ENCODE measurements at regions not wholly inside any gene's neighbourhood (a gene's known extent, or its start where the extent isn't known, plus 50 kb on each side); places are given as distances from the start of the nearest gene placed in this dataset.

DNA sequence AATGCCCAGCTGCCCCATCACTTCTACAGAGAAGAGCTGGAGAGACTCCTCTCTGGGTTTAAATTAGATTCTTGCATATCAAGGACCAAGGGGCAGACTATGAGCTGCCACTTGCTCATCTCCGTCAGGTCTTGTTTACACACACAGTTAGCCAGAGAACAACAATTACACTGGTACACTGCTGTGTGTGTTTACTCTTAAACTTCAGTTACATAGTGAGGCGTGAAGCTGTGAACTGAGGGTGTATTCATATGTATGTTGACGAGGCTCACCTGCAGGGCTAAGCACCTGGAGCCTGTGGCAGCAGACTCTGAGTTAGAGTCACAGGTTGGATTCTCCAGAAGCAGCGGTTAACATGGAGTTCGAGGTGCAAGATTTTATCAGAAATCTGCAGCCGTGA is 155.4 kb upstream of the ANKH start:
- in situ Hi-C loops (cut with MboI) (no loop called here), intact Hi-C loops (cut with micrococcal nuclease) (no loop called here)
- CTCF ChIA-PET (ENCODE audit: low intra/inter-chr PET ratio) = no interaction called here
- WGBS (ENCODE audit: insufficient coverage, low coverage, missing lambda C conversion rate) = 4% methylated on average over 6 of the region's 6 CpGs
- no peaks in the 10 kb centered on the region for H3K27me3 ChIP-seq (ENCODE audit: control insufficient read depth in 2 of 2, insufficient read depth in 2 of 2, low read length in 2 of 2)
- H3K4me3 ChIP-seq = no peak overlapping the region
- H3K36me3 ChIP-seq (ENCODE audit: control insufficient read depth, insufficient read depth, low read length) = no peaks in the 10 kb centered on the region
- FAIRE-seq (no peak), DNase-seq (ENCODE audit: extremely low read depth in 1 of 4, low spot score in 3 of 4) (no peak), ATAC-seq (no peak)
- H3K9me3 ChIP-seq (replicated peaks; ENCODE audit: control insufficient read depth, insufficient read depth, low read depth, low read length) = no peaks in the 10 kb centered on the region
- H3K27ac ChIP-seq (ENCODE audit: extremely low read depth, low read depth, low read length) = no peak overlapping the region
- no peaks in the 10 kb centered on the region for H3K4me1 ChIP-seq (replicated peaks in 1 of 2; ENCODE audit: control insufficient read depth in 2 of 2, insufficient read depth in 2 of 2, low read length in 2 of 2)
- no peaks in the 10 kb centered on the region for H3K9me1 ChIP-seq (ENCODE audit: control insufficient read depth, insufficient read depth, low read length)
- BruUV-seq (replicated peaks) = no TSS peak
- POLR2A ChIA-PET = interaction anchor here (0.6 to 0.7 kb wide), 2 partner anchors 10 to 64 kb away, joined by 3 read pairs; no protein-coding TSS in a partner anchor
- H3K4me2 ChIP-seq (ENCODE audit: insufficient read depth, low read length) = no peak overlapping the region
- H3K9ac ChIP-seq (ENCODE audit: insufficient read depth in 1 of 2, low read depth in 2 of 2, low read length in 2 of 2) = no peak overlapping the region
- H3K79me2 ChIP-seq (ENCODE audit: control insufficient read depth, insufficient read depth, low read length) = no peaks in the 10 kb centered on the region
- H2AFZ ChIP-seq (ENCODE audit: low read depth, low read length) = no peak overlapping the region
- no peaks in the 10 kb centered on the region for H4K20me1 ChIP-seq (replicated peaks; ENCODE audit: control insufficient read depth, insufficient read depth, low read length)
- TF ChIP-seq, protein P1, sequence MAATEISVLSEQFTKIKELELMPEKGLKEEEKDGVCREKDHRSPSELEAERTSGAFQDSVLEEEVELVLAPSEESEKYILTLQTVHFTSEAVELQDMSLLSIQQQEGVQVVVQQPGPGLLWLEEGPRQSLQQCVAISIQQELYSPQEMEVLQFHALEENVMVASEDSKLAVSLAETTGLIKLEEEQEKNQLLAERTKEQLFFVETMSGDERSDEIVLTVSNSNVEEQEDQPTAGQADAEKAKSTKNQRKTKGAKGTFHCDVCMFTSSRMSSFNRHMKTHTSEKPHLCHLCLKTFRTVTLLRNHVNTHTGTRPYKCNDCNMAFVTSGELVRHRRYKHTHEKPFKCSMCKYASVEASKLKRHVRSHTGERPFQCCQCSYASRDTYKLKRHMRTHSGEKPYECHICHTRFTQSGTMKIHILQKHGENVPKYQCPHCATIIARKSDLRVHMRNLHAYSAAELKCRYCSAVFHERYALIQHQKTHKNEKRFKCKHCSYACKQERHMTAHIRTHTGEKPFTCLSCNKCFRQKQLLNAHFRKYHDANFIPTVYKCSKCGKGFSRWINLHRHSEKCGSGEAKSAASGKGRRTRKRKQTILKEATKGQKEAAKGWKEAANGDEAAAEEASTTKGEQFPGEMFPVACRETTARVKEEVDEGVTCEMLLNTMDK (IDR thresholded peaks at IDR 0.05; ENCODE audit: borderline replicate concordance, insufficient read depth, low read depth, low read length, poor library complexity, severe bottlenecking) = no peak
- TF ChIP-seq LARP7 (IDR thresholded peaks at IDR 0.05) = no peak
- no peak for TF ChIP-seq ZNF589 (CRISPR knock-in tag; IDR thresholded peaks at IDR 0.05; ENCODE audit: low read depth)
- no peak for TF ChIP-seq ZNF75A (CRISPR knock-in tag; IDR thresholded peaks at IDR 0.05)
- TF ChIP-seq, protein P2, sequence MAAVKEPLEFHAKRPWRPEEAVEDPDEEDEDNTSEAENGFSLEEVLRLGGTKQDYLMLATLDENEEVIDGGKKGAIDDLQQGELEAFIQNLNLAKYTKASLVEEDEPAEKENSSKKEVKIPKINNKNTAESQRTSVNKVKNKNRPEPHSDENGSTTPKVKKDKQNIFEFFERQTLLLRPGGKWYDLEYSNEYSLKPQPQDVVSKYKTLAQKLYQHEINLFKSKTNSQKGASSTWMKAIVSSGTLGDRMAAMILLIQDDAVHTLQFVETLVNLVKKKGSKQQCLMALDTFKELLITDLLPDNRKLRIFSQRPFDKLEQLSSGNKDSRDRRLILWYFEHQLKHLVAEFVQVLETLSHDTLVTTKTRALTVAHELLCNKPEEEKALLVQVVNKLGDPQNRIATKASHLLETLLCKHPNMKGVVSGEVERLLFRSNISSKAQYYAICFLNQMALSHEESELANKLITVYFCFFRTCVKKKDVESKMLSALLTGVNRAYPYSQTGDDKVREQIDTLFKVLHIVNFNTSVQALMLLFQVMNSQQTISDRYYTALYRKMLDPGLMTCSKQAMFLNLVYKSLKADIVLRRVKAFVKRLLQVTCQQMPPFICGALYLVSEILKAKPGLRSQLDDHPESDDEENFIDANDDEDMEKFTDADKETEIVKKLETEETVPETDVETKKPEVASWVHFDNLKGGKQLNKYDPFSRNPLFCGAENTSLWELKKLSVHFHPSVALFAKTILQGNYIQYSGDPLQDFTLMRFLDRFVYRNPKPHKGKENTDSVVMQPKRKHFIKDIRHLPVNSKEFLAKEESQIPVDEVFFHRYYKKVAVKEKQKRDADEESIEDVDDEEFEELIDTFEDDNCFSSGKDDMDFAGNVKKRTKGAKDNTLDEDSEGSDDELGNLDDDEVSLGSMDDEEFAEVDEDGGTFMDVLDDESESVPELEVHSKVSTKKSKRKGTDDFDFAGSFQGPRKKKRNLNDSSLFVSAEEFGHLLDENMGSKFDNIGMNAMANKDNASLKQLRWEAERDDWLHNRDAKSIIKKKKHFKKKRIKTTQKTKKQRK (IDR thresholded peaks at IDR 0.05; ENCODE audit: borderline replicate concordance, low read depth, low read length) = no peak
- TF ChIP-seq, protein P3, sequence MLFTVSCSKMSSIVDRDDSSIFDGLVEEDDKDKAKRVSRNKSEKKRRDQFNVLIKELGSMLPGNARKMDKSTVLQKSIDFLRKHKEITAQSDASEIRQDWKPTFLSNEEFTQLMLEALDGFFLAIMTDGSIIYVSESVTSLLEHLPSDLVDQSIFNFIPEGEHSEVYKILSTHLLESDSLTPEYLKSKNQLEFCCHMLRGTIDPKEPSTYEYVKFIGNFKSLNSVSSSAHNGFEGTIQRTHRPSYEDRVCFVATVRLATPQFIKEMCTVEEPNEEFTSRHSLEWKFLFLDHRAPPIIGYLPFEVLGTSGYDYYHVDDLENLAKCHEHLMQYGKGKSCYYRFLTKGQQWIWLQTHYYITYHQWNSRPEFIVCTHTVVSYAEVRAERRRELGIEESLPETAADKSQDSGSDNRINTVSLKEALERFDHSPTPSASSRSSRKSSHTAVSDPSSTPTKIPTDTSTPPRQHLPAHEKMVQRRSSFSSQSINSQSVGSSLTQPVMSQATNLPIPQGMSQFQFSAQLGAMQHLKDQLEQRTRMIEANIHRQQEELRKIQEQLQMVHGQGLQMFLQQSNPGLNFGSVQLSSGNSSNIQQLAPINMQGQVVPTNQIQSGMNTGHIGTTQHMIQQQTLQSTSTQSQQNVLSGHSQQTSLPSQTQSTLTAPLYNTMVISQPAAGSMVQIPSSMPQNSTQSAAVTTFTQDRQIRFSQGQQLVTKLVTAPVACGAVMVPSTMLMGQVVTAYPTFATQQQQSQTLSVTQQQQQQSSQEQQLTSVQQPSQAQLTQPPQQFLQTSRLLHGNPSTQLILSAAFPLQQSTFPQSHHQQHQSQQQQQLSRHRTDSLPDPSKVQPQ (CRISPR knock-in tag; IDR thresholded peaks at IDR 0.05; ENCODE audit: borderline replicate concordance) = no peak
- no peak for TF ChIP-seq SIX5 (IDR thresholded peaks at IDR 0.05; ENCODE audit: borderline replicate concordance in 1 of 2, insufficient read depth in 1 of 2, low read depth in 1 of 2, low read length in 2 of 2)
- no peak for TF ChIP-seq ZNF146 (CRISPR knock-in tag; IDR thresholded peaks at IDR 0.05; ENCODE audit: unreplicated experiment)
- TF ChIP-seq MCM2 (IDR thresholded peaks at IDR 0.05; ENCODE audit: low read depth) = no peak
- TF ChIP-seq CBX1 (IDR thresholded peaks at IDR 0.05; ENCODE audit: low read depth) = no peak
- TF ChIP-seq, protein P4, sequence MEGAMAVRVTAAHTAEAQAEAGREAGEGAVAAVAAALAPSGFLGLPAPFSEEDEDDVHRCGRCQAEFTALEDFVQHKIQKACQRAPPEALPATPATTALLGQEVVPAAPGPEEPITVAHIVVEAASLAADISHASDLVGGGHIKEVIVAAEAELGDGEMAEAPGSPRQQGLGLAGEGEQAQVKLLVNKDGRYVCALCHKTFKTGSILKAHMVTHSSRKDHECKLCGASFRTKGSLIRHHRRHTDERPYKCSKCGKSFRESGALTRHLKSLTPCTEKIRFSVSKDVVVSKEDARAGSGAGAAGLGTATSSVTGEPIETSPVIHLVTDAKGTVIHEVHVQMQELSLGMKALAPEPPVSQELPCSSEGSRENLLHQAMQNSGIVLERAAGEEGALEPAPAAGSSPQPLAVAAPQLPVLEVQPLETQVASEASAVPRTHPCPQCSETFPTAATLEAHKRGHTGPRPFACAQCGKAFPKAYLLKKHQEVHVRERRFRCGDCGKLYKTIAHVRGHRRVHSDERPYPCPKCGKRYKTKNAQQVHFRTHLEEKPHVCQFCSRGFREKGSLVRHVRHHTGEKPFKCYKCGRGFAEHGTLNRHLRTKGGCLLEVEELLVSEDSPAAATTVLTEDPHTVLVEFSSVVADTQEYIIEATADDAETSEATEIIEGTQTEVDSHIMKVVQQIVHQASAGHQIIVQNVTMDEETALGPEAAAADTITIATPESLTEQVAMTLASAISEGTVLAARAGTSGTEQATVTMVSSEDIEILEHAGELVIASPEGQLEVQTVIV (CRISPR knock-in tag; IDR thresholded peaks at IDR 0.05; ENCODE audit: borderline replicate concordance) = no peak

Measured in K562 (cell line).